ENCODE measurements at regions not wholly inside any gene's neighbourhood (a gene's known extent, or its start where the extent isn't known, plus 50 kb on each side); places are given as distances from the start of the nearest gene placed in this dataset.

- Histone ChIP-seq H3K36me3 (ENCODE audit: control insufficient read depth, insufficient read depth, low read length, severe bottlenecking) (no peaks in the 10 kb centered on the region), H3K9ac (ENCODE audit: low read length) (no peak overlapping the region), H3K4me1 (ENCODE audit: control insufficient read depth, insufficient read depth, low read length) (no peaks in the 10 kb centered on the region), H3K4me3 (ENCODE audit: low read length) (no peak overlapping the region), H3K27me3 (replicated peaks; ENCODE audit: control insufficient read depth, insufficient read depth, low read length) (peaks cover 29% of the 10 kb centered on the region), H3K9me3 (ENCODE audit: control insufficient read depth, low read length) (no peaks in the 10 kb centered on the region)
- peak; percentile 68 for DNase-seq (ENCODE audit: low read depth)
These were observed 325.8 kb upstream of the DIO3 start for GRCh38 chr14:101235335-101236103.

- Histone ChIP-seq H3K9ac (ENCODE audit: low read length) (no peak overlapping the region), H3K4me3 (ENCODE audit: low read length) (no peak overlapping the region), H3K9me3 (ENCODE audit: control insufficient read depth, low read length) (no peaks in the 10 kb centered on the region), H3K36me3 (ENCODE audit: control insufficient read depth, insufficient read depth, low read length, severe bottlenecking) (no peaks in the 10 kb centered on the region), H3K27me3 (replicated peaks; ENCODE audit: control insufficient read depth, insufficient read depth, low read length) (peaks cover 34% of the 10 kb centered on the region), H3K4me1 (ENCODE audit: control insufficient read depth, insufficient read depth, low read length) (no peaks in the 10 kb centered on the region)
- DNase-seq (ENCODE audit: low read depth) = no peak
These were observed 324.6 kb upstream of the DIO3 start for GRCh38 chr14:101236496-101237251.

DNA sequence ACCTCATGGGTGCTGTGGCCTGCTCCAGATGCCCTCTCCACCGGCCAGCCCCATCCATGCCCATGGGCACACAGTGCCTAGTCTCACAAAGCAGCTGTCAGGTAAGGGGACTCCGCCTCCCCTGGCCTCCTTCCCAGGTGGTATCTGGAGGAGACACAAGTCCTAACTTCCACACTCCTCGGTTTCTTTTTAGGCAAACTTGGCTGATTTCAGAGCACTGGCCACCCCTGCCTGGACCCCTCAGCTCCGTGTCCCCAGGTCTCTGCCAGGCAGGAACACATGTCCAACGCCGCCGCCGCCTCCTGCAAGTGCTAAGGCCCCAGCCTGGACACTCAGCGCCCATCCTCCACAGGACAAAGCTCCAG, 324.1 kb upstream of the DIO3 start:
- no peaks in the 10 kb centered on the region for H3K36me3 ChIP-seq (ENCODE audit: control insufficient read depth, insufficient read depth, low read length, severe bottlenecking)
- H3K9me3 ChIP-seq (ENCODE audit: control insufficient read depth, low read length) = no peaks in the 10 kb centered on the region
- no peak for DNase-seq (ENCODE audit: low read depth)
- no peak overlapping the region for H3K4me3 ChIP-seq (ENCODE audit: low read length)
- no peak overlapping the region for H3K9ac ChIP-seq (ENCODE audit: low read length)
- H3K27me3 ChIP-seq (replicated peaks; ENCODE audit: control insufficient read depth, insufficient read depth, low read length) = peaks cover 34% of the 10 kb centered on the region
- no peaks in the 10 kb centered on the region for H3K4me1 ChIP-seq (ENCODE audit: control insufficient read depth, insufficient read depth, low read length)

- no peaks in the 10 kb centered on the region for H3K9me3 ChIP-seq (ENCODE audit: control insufficient read depth, low read length)
- H3K36me3 ChIP-seq (ENCODE audit: control insufficient read depth, insufficient read depth, low read length, severe bottlenecking) = no peaks in the 10 kb centered on the region
- DNase-seq (ENCODE audit: low read depth) = no peak
- H3K9ac ChIP-seq (ENCODE audit: low read length) = no peak overlapping the region
- no peak overlapping the region for H3K4me3 ChIP-seq (ENCODE audit: low read length)
- H3K27me3 ChIP-seq (replicated peaks; ENCODE audit: control insufficient read depth, insufficient read depth, low read length) = peaks cover 44% of the 10 kb centered on the region
- H3K4me1 ChIP-seq (ENCODE audit: control insufficient read depth, insufficient read depth, low read length) = no peaks in the 10 kb centered on the region
These were observed 322.2 kb upstream of the DIO3 start for GRCh38 chr14:101239065-101239464.

- H3K4me3 ChIP-seq (ENCODE audit: low read length) = no peak overlapping the region
- no peaks in the 10 kb centered on the region for H3K4me1 ChIP-seq (ENCODE audit: control insufficient read depth, insufficient read depth, low read length)
- no peaks in the 10 kb centered on the region for H3K36me3 ChIP-seq (ENCODE audit: control insufficient read depth, insufficient read depth, low read length, severe bottlenecking)
- peaks cover 49% of the 10 kb centered on the region for H3K27me3 ChIP-seq (replicated peaks; ENCODE audit: control insufficient read depth, insufficient read depth, low read length)
- no peak overlapping the region for H3K9ac ChIP-seq (ENCODE audit: low read length)
- no peaks in the 10 kb centered on the region for H3K9me3 ChIP-seq (ENCODE audit: control insufficient read depth, low read length)
- DNase-seq (ENCODE audit: low read depth) = no peak
These were observed 320.1 kb upstream of the DIO3 start for GRCh38 chr14:101241147-101241546.

DNA sequence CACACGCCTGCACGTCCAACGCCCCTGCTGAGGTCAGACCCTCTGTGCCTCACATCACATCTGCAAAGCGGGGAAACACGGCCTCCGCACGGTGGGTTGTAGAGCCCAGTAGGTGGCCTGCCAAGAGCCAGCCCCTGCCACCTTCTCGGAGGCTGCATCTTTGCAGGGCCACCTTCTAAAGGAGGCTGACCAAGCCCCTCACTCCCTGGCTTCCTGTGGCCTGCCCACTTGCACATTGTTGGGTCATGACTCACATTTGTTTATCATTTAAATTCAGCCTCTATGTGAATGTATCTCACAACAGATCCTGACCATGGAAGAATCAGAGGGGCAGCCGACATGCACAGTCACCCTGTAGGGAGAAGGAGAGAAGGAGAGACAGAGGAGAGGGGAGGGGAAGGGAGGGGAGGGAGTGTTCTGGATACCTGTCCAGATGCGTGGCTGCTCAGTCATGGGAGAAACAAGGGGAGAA, 319.5 kb upstream of the DIO3 start:
- no peak for DNase-seq (ENCODE audit: low read depth)
- peaks cover 42% of the 10 kb centered on the region for H3K27me3 ChIP-seq (replicated peaks; ENCODE audit: control insufficient read depth, insufficient read depth, low read length)
- no peaks in the 10 kb centered on the region for H3K9me3 ChIP-seq (ENCODE audit: control insufficient read depth, low read length)
- no peaks in the 10 kb centered on the region for H3K36me3 ChIP-seq (ENCODE audit: control insufficient read depth, insufficient read depth, low read length, severe bottlenecking)
- no peak overlapping the region for H3K9ac ChIP-seq (ENCODE audit: low read length)
- no peak overlapping the region for H3K4me3 ChIP-seq (ENCODE audit: low read length)
- H3K4me1 ChIP-seq (ENCODE audit: control insufficient read depth, insufficient read depth, low read length) = no peaks in the 10 kb centered on the region

DNA sequence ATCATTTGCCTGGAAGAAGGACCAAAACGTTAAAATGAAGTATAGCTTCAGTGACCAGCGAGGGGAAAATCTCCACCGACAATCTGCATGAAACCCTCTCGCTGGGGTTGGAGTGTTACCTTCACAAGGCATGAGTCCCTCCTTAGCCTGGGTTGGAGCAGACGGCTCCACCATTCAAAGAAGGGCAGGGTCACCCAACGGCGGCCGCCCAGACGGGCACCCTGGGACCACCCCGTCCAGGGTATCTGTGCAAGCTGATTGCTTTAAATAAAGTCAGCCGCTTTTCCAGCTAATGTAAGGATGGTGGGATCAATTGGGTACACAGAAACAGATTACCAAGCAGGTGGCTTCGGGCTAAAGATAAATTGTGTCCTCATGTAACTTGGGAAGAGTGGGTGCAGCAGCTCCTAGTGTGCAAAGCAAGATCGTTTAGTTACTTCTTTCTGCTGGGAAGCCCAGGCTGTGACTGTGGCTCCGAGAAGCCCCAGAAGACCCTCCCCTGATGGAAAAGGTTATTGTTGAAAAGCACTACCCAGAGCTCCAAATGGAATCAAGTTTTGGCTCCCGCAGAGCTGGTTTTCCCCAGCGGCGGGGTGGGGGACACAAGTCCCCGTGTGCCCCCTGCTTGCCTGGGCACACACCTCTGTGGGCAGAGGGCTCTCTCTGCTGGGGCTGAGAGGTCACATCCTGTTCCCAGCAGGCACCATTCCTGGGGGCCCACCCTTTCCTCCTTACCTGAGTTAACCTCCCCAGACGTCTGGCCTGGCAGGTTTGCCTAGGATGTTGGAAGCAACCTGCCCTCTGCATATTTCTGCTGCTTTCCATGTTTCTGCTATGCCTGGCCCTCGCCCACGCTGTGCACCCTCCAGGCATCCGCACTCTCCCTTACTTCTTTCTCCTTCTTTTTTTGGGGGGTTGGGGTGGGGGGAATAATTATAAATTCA, 318.6 kb upstream of the DIO3 start:
- H3K4me1 ChIP-seq (ENCODE audit: control insufficient read depth, insufficient read depth, low read length) = no peaks in the 10 kb centered on the region
- H3K36me3 ChIP-seq (ENCODE audit: control insufficient read depth, insufficient read depth, low read length, severe bottlenecking) = no peaks in the 10 kb centered on the region
- H3K9me3 ChIP-seq (ENCODE audit: control insufficient read depth, low read length) = no peaks in the 10 kb centered on the region
- H3K27me3 ChIP-seq (replicated peaks; ENCODE audit: control insufficient read depth, insufficient read depth, low read length) = peaks cover 39% of the 10 kb centered on the region
- no peak for DNase-seq (ENCODE audit: low read depth)
- H3K4me3 ChIP-seq (ENCODE audit: low read length) = no peak overlapping the region
- H3K9ac ChIP-seq (ENCODE audit: low read length) = no peak overlapping the region

DNA sequence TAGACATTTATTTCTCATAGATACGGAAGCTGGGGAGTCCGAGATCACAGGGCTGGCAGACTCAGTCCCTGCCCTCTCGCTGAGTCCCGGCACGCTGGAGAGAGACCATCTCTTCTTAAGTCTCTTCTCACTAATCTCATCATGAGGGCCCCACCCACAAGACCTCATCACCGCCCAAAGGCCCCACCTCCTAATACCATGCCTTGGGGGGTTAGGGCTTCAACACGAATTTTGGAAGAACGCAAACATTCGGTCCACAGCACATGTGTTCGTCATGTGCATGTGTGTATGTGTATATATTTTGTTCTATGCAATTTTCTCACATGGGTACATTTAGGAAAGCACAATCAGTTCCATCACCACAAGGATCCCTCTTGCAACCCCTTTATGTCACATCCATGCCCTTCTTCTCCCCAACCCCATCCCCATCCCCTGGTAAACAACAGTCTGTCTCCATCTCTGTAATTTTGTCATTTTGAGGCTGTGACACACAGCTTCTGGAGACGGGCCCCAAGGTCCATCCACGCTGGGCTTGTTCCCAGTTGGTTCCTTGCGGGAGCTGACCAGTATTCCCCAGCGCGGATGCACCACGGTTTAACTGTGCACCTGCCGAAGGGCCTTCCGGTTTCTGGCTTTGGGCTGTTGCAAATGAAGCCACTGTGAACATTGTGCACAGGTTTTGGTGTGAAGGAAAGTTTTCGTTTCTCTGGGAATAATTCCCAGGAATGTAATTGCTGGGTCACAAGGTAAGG, 317.5 kb upstream of the DIO3 start:
- peaks cover 34% of the 10 kb centered on the region for H3K27me3 ChIP-seq (replicated peaks; ENCODE audit: control insufficient read depth, insufficient read depth, low read length)
- H3K9ac ChIP-seq (ENCODE audit: low read length) = no peak overlapping the region
- no peak for DNase-seq (ENCODE audit: low read depth)
- H3K36me3 ChIP-seq (ENCODE audit: control insufficient read depth, insufficient read depth, low read length, severe bottlenecking) = no peaks in the 10 kb centered on the region
- no peaks in the 10 kb centered on the region for H3K9me3 ChIP-seq (ENCODE audit: control insufficient read depth, low read length)
- no peak overlapping the region for H3K4me3 ChIP-seq (ENCODE audit: low read length)
- H3K4me1 ChIP-seq (ENCODE audit: control insufficient read depth, insufficient read depth, low read length) = no peaks in the 10 kb centered on the region

- H3K9ac ChIP-seq (ENCODE audit: low read length) = no peak overlapping the region
- no peak overlapping the region for H3K4me3 ChIP-seq (ENCODE audit: low read length)
- no peaks in the 10 kb centered on the region for H3K36me3 ChIP-seq (ENCODE audit: control insufficient read depth, insufficient read depth, low read length, severe bottlenecking)
- DNase-seq (ENCODE audit: low read depth) = no peak
- H3K9me3 ChIP-seq (ENCODE audit: control insufficient read depth, low read length) = no peaks in the 10 kb centered on the region
- peaks cover 23% of the 10 kb centered on the region for H3K27me3 ChIP-seq (replicated peaks; ENCODE audit: control insufficient read depth, insufficient read depth, low read length)
- no peaks in the 10 kb centered on the region for H3K4me1 ChIP-seq (ENCODE audit: control insufficient read depth, insufficient read depth, low read length)
These were observed 314.1 kb upstream of the DIO3 start for GRCh38 chr14:101246894-101247841.

Data from adipocyte (in vitro differentiated cells).